ENCODE measurements at regions not wholly inside any gene's neighbourhood (a gene's known extent, or its start where the extent isn't known, plus 50 kb on each side); places are given as distances from the start of the nearest gene placed in this dataset.
A peak's percentile ranks its signal among the peaks of the same experiment; 100 is the strongest.

DNA sequence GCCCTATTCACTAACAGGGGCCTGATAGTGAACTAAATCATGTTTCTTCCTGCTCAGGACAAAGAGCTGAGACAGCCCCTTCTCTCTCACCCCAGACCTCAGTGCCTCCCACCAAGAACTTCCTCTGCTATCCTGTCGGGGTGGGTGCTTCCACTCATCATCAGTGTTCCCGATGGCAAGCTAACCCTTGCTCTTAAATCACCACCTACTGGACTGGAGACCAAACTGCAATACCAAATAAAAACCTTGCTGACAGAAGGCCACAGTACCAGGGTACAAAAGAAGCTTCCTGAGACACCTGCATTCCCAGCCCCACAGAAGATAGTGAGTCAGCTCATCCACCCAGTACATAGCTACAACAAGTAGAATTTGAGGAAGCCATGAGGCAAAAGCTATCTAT lies 799.5 kb downstream of the LTN1 start:
- Histone ChIP-seq H3K9me3 (ENCODE audit: control extremely low read depth in 1 of 5, control insufficient read depth in 4 of 5, insufficient read depth in 2 of 5, low read depth in 1 of 5, low read length in 4 of 5) (no peaks in the 10 kb centered on the region), H3K27me3 (replicated peaks in 2 of 5; ENCODE audit: control insufficient read depth in 4 of 5, insufficient read depth in 5 of 5, low read length in 4 of 5) (no peaks in the 10 kb centered on the region), H3K4me1 (ENCODE audit: control extremely low read depth in 1 of 4, control insufficient read depth in 4 of 4, insufficient read depth in 4 of 4, low read length in 3 of 4) (no peaks in the 10 kb centered on the region), H3K36me3 (ENCODE audit: control insufficient read depth in 4 of 4, insufficient read depth in 4 of 4, low read length in 3 of 4) (no peaks in the 10 kb centered on the region), H3K27ac (ENCODE audit: insufficient read depth in 1 of 2, low read depth in 1 of 2, low read length in 2 of 2, poor library complexity in 1 of 2, severe bottlenecking in 2 of 2) (no peak overlapping the region), H3K4me3 (ENCODE audit: control insufficient read depth in 1 of 7, extremely low read depth in 1 of 7, insufficient read depth in 4 of 7, low read depth in 2 of 7, low read length in 6 of 7) (no peak overlapping the region)
- ChIA-PET POLR2A (no interaction called here), CTCF (interaction anchor here (0.6 to 1.2 kb wide), 2 partner anchors 38 to 721 kb away, joined by 3 read pairs; no protein-coding TSS in a partner anchor)
- DNase-seq, result no peak
- 50% methylated on average over 2 of the region's 2 CpGs for WGBS (ENCODE audit: insufficient coverage)

DNA sequence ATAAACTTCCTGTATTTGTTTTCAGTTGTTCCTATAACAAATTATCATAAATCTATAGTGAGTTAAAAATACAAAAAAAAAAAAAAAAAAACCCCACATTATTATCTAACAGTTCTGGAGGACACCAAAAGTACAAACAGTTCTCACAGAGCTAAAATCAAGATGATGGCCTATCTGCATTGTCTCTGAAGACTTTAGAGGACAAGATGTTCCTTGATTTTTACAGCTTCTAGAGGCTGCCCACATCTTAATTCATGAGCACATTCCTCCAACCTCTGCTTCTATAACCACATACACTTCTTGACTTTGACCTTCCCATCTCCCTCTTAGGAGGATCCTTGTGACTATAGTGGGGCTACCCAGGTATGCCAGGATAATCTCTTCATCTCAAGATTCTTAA lies 806.1 kb downstream of the LTN1 start:
- no peaks in the 10 kb centered on the region for H3K4me1 ChIP-seq (ENCODE audit: control extremely low read depth in 1 of 4, control insufficient read depth in 4 of 4, insufficient read depth in 4 of 4, low read length in 3 of 4)
- H3K9me3 ChIP-seq (ENCODE audit: control extremely low read depth in 1 of 5, control insufficient read depth in 4 of 5, insufficient read depth in 2 of 5, low read depth in 1 of 5, low read length in 4 of 5), result peaks cover 0 to 9% (median 4%) of the 10 kb centered on the region in 5 experiments
- no peak for DNase-seq
- H3K27ac ChIP-seq (ENCODE audit: insufficient read depth in 1 of 2, low read depth in 1 of 2, low read length in 2 of 2, poor library complexity in 1 of 2, severe bottlenecking in 2 of 2), result no peak overlapping the region
- POLR2A ChIA-PET, result interaction anchor here (0.7 kb wide), 1 partner anchor 71 kb away, joined by 3 read pairs; no protein-coding TSS in a partner anchor
- H3K27me3 ChIP-seq (replicated peaks in 2 of 5; ENCODE audit: control insufficient read depth in 4 of 5, insufficient read depth in 5 of 5, low read length in 4 of 5), result no peaks in the 10 kb centered on the region
- CTCF ChIA-PET, result no interaction called here
- no peak overlapping the region for H3K4me3 ChIP-seq (ENCODE audit: control insufficient read depth in 1 of 7, extremely low read depth in 1 of 7, insufficient read depth in 4 of 7, low read depth in 2 of 7, low read length in 6 of 7)
- H3K36me3 ChIP-seq (ENCODE audit: control insufficient read depth in 4 of 4, insufficient read depth in 4 of 4, low read length in 3 of 4), result no peaks in the 10 kb centered on the region

DNA sequence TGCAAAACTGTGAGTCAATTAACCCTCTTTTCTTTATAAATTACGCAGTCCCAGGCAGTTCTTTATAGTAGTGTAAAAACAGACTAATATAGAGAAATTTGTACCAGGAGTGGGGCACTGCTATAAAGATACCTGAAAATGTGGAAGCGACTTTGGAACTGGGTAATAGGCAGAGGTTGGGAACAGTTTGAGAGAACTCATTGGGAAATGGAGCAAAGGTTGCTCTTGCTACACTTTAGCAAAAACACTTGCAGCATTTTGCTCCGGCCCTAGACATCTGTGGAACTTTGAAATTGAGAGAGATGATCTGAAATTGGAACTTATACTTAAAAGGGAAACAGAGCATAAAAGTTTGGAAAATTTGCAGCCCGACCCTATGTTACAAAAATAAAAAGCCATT lies 810.9 kb downstream of the LTN1 start:
- WGBS (ENCODE audit: insufficient coverage), result 100% methylated on average over 1 of the region's 4 CpGs
- Histone ChIP-seq H3K36me3 (ENCODE audit: control insufficient read depth in 4 of 4, insufficient read depth in 4 of 4, low read length in 3 of 4) (no peaks in the 10 kb centered on the region), H3K27ac (ENCODE audit: insufficient read depth in 1 of 2, low read depth in 1 of 2, low read length in 2 of 2, poor library complexity in 1 of 2, severe bottlenecking in 2 of 2) (no peak overlapping the region), H3K4me1 (ENCODE audit: control extremely low read depth in 1 of 4, control insufficient read depth in 4 of 4, insufficient read depth in 4 of 4, low read length in 3 of 4) (peaks cover 0 to 4% (median 0%) of the 10 kb centered on the region in 4 experiments), H3K9me3 (ENCODE audit: control extremely low read depth in 1 of 5, control insufficient read depth in 4 of 5, insufficient read depth in 2 of 5, low read depth in 1 of 5, low read length in 4 of 5) (peaks cover 0 to 9% (median 4%) of the 10 kb centered on the region in 5 experiments), H3K27me3 (replicated peaks in 2 of 5; ENCODE audit: control insufficient read depth in 4 of 5, insufficient read depth in 5 of 5, low read length in 4 of 5) (no peaks in the 10 kb centered on the region), H3K4me3 (ENCODE audit: control insufficient read depth in 1 of 7, extremely low read depth in 1 of 7, insufficient read depth in 4 of 7, low read depth in 2 of 7, low read length in 6 of 7) (no peak overlapping the region)
- no peak for DNase-seq
- POLR2A ChIA-PET, result no interaction called here
- CTCF ChIA-PET, result no interaction called here

DNA sequence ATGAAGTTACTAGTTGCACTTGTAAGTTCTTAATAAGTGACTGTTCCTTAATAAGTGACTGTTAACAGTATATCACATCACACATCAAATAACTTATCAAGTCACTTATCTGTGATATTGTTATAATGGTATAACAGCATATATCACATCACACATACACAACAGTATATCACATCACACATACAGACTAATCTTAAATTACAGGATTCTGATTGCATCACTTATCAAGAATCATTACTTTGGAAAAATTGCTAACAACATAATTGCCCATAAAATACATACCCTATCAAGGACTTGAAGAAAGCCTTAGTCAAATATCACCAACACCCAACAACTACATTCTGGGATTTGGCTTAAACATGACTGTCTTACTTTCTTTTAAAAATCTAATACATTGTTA lies 813.5 kb downstream of the LTN1 start:
- no peak for DNase-seq
- Histone ChIP-seq H3K4me3 (ENCODE audit: control insufficient read depth in 1 of 7, extremely low read depth in 1 of 7, insufficient read depth in 4 of 7, low read depth in 2 of 7, low read length in 6 of 7) (no peak overlapping the region), H3K36me3 (ENCODE audit: control insufficient read depth in 4 of 4, insufficient read depth in 4 of 4, low read length in 3 of 4) (no peaks in the 10 kb centered on the region), H3K27me3 (replicated peaks in 2 of 5; ENCODE audit: control insufficient read depth in 4 of 5, insufficient read depth in 5 of 5, low read length in 4 of 5) (no peaks in the 10 kb centered on the region), H3K27ac (ENCODE audit: insufficient read depth in 1 of 2, low read depth in 1 of 2, low read length in 2 of 2, poor library complexity in 1 of 2, severe bottlenecking in 2 of 2) (no peak overlapping the region), H3K9me3 (ENCODE audit: control extremely low read depth in 1 of 5, control insufficient read depth in 4 of 5, insufficient read depth in 2 of 5, low read depth in 1 of 5, low read length in 4 of 5) (peaks cover 0 to 9% (median 4%) of the 10 kb centered on the region in 5 experiments), H3K4me1 (ENCODE audit: control extremely low read depth in 1 of 4, control insufficient read depth in 4 of 4, insufficient read depth in 4 of 4, low read length in 3 of 4) (peaks cover 0 to 4% (median 0%) of the 10 kb centered on the region in 4 experiments)
- ChIA-PET CTCF (no interaction called here), POLR2A (no interaction called here)

DNA sequence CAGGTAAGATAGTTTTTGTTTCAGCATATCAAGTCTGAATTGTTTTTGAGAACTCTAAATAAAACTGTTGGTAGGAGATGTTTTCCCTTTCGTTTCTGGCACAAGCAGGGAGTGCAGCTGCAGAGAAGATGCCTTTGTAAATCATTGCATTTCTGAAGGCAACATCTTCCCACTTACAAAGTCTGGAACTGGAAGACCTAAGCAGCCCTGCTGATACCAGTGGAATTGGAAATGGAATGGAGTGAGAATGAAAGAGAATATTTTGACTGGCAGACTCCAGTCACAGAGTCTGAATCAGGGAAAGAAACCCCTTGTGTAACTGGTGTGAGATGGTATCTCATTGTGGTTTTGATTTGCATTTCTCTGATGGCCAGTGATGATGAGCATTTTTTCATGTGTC lies 815.6 kb downstream of the LTN1 start:
- ChIA-PET CTCF (no interaction called here), POLR2A (no interaction called here)
- no CpG with 5 or more reads among the region's 1 CpG for WGBS (ENCODE audit: insufficient coverage)

DNA sequence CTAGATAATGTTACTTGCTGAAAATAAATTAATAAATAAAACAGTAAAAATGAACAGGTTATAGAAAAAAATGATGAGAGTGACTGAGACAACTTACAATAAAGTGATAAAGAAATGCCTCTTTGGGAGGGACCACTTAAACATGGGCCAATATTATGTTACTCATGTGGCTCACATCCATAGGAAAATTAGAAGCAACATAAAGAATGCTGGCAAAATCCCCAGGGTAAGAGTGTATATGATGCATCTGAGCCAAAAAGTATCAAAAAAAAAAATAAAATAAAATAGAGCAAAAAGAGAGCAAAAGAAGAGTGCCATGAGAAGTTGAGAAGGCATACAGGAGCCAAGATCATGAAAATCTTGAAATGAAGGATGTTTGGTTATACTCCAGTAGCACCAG lies 818.0 kb downstream of the LTN1 start:
- H3K4me1 ChIP-seq (ENCODE audit: control extremely low read depth in 1 of 4, control insufficient read depth in 4 of 4, insufficient read depth in 4 of 4, low read length in 3 of 4), result peaks cover 0 to 4% (median 0%) of the 10 kb centered on the region in 4 experiments
- no peaks in the 10 kb centered on the region for H3K9me3 ChIP-seq (ENCODE audit: control extremely low read depth in 1 of 5, control insufficient read depth in 4 of 5, insufficient read depth in 2 of 5, low read depth in 1 of 5, low read length in 4 of 5)
- ChIA-PET CTCF (no interaction called here), POLR2A (no interaction called here)
- H3K27me3 ChIP-seq (replicated peaks in 2 of 5; ENCODE audit: control insufficient read depth in 4 of 5, insufficient read depth in 5 of 5, low read length in 4 of 5), result no peaks in the 10 kb centered on the region
- no peak for DNase-seq
- H3K36me3 ChIP-seq (ENCODE audit: control insufficient read depth in 4 of 4, insufficient read depth in 4 of 4, low read length in 3 of 4), result no peaks in the 10 kb centered on the region
- H3K4me3 ChIP-seq (ENCODE audit: control insufficient read depth in 1 of 7, extremely low read depth in 1 of 7, insufficient read depth in 4 of 7, low read depth in 2 of 7, low read length in 6 of 7), result no peak overlapping the region
- no peak overlapping the region for H3K27ac ChIP-seq (ENCODE audit: insufficient read depth in 1 of 2, low read depth in 1 of 2, low read length in 2 of 2, poor library complexity in 1 of 2, severe bottlenecking in 2 of 2)

More for the DNA sequence above, 815.6 kb downstream of the LTN1 start:
- Histone ChIP-seq H3K4me1 (ENCODE audit: control extremely low read depth in 1 of 4, control insufficient read depth in 4 of 4, insufficient read depth in 4 of 4, low read length in 3 of 4) (peaks cover 0 to 4% (median 0%) of the 10 kb centered on the region in 4 experiments), H3K27ac (ENCODE audit: insufficient read depth in 1 of 2, low read depth in 1 of 2, low read length in 2 of 2, poor library complexity in 1 of 2, severe bottlenecking in 2 of 2) (no peak overlapping the region), H3K27me3 (replicated peaks in 2 of 5; ENCODE audit: control insufficient read depth in 4 of 5, insufficient read depth in 5 of 5, low read length in 4 of 5) (no peaks in the 10 kb centered on the region), H3K4me3 (ENCODE audit: control insufficient read depth in 1 of 7, extremely low read depth in 1 of 7, insufficient read depth in 4 of 7, low read depth in 2 of 7, low read length in 6 of 7) (no peak overlapping the region), H3K9me3 (ENCODE audit: control extremely low read depth in 1 of 5, control insufficient read depth in 4 of 5, insufficient read depth in 2 of 5, low read depth in 1 of 5, low read length in 4 of 5) (peaks cover 0 to 2% (median 0%) of the 10 kb centered on the region in 5 experiments), H3K36me3 (ENCODE audit: control insufficient read depth in 4 of 4, insufficient read depth in 4 of 4, low read length in 3 of 4) (no peaks in the 10 kb centered on the region)
- DNase-seq, result peak in 2 of 3 donors; percentile 5 to 20

DNA sequence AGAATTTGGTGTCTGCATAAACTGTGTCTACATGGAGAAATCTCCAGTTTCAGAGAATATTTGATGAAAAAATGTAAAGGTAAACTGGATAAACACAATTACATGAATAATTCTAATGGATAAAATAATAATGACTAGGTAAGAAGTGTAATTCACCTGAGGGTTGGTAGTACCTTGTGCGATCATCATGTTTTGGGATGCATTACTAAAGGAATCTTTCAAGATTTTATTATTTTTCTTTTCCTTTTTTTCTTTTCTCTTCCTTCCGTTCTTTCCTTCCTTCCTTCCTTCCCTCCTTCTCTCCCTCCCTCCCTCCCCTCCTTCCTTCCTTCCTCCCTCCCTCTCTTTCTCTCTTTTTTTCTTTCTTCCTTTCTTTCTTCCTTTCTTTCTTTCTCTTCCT lies 818.7 kb downstream of the LTN1 start:
- Histone ChIP-seq H3K36me3 (ENCODE audit: control insufficient read depth in 4 of 4, insufficient read depth in 4 of 4, low read length in 3 of 4) (no peaks in the 10 kb centered on the region), H3K27me3 (replicated peaks in 2 of 5; ENCODE audit: control insufficient read depth in 4 of 5, insufficient read depth in 5 of 5, low read length in 4 of 5) (no peaks in the 10 kb centered on the region), H3K4me3 (ENCODE audit: control insufficient read depth in 1 of 7, extremely low read depth in 1 of 7, insufficient read depth in 4 of 7, low read depth in 2 of 7, low read length in 6 of 7) (no peak overlapping the region), H3K9me3 (ENCODE audit: control extremely low read depth in 1 of 5, control insufficient read depth in 4 of 5, insufficient read depth in 2 of 5, low read depth in 1 of 5, low read length in 4 of 5) (no peaks in the 10 kb centered on the region), H3K4me1 (ENCODE audit: control extremely low read depth in 1 of 4, control insufficient read depth in 4 of 4, insufficient read depth in 4 of 4, low read length in 3 of 4) (peaks cover 0 to 4% (median 0%) of the 10 kb centered on the region in 4 experiments), H3K27ac (ENCODE audit: insufficient read depth in 1 of 2, low read depth in 1 of 2, low read length in 2 of 2, poor library complexity in 1 of 2, severe bottlenecking in 2 of 2) (no peak overlapping the region)
- no peak for DNase-seq
- WGBS (ENCODE audit: insufficient coverage), result 100% methylated on average over 1 of the region's 2 CpGs
- POLR2A ChIA-PET, result no interaction called here
- CTCF ChIA-PET, result no interaction called here

All from common myeloid progenitor, CD34-positive (primary cell).